BE2C (cell line): ENCODE measurements at regions not wholly inside any gene's neighbourhood (a gene's known extent, or its start where the extent isn't known, plus 50 kb on each side); places are given as distances from the start of the nearest gene placed in this dataset.

Experiments
- DNase-seq: peaks from one replicate; pipeline ENCODE4 v3.0.0-alpha.2; 2020
- H3K27me3 ChIP-seq: fragments of 250-450 bp; sonication (Bioruptor Pico); 2 replicates; pipeline ENCODE4 v1.5.1; 2020; ENCODE audit warnings: mild to moderate bottlenecking
- H3K36me3 ChIP-seq: fragments of 250-450 bp; sonication (Bioruptor Pico); 2 replicates; pipeline ENCODE4 v1.5.1; 2020; ENCODE audit warnings: mild to moderate bottlenecking
- H3K4me1 ChIP-seq: fragments of 250-450 bp; sonication (Bioruptor Pico); 2 replicates; pipeline ENCODE4 v1.5.1; 2020
- H3K4me3 ChIP-seq: 2 replicates; pipeline ENCODE4 v1.5.1; 2011; ENCODE audit warnings: low read depth, low read length
- H3K9me3 ChIP-seq: fragments of 250-450 bp; sonication (Bioruptor Pico); 2 replicates; pipeline ENCODE4 v1.5.1; 2020
- CTCF ChIP-seq: IDR thresholded peaks from 2 replicates; pipeline ENCODE4 v1.5.1; 2012; ENCODE audit warnings: mild to moderate bottlenecking, low read depth, low read length

GRCh38 chr7:118312051-118312450, 87.5 kb downstream of the ANKRD7 start:
- no peak for DNase-seq
- no peak for TF ChIP-seq CTCF
- no peaks in the 10 kb centered on the region for H3K27me3 ChIP-seq
- no peaks in the 10 kb centered on the region for H3K9me3 ChIP-seq
- no peak overlapping the region for H3K4me3 ChIP-seq
- H3K36me3 ChIP-seq = no peaks in the 10 kb centered on the region
- no peaks in the 10 kb centered on the region for H3K4me1 ChIP-seq

- no peak for TF ChIP-seq CTCF
- no peak for DNase-seq
- H3K27me3 ChIP-seq = no peaks in the 10 kb centered on the region
- no peak overlapping the region for H3K4me3 ChIP-seq
- no peaks in the 10 kb centered on the region for H3K4me1 ChIP-seq
- H3K9me3 ChIP-seq = no peaks in the 10 kb centered on the region
- no peaks in the 10 kb centered on the region for H3K36me3 ChIP-seq
Observed at GRCh38 chr7:118312966-118313365, 88.5 kb downstream of the ANKRD7 start.

- no peaks in the 10 kb centered on the region for H3K36me3 ChIP-seq
- no peaks in the 10 kb centered on the region for H3K9me3 ChIP-seq
- no peaks in the 10 kb centered on the region for H3K4me1 ChIP-seq
- no peak for TF ChIP-seq CTCF
- no peak overlapping the region for H3K4me3 ChIP-seq
- H3K27me3 ChIP-seq = no peaks in the 10 kb centered on the region
- no peak for DNase-seq
Observed at GRCh38 chr7:118324790-118325449, 100.4 kb downstream of the ANKRD7 start.

- TF ChIP-seq CTCF = no peak
- no peak for DNase-seq
Observed at GRCh38 chr7:118325450-118325808, 100.9 kb downstream of the ANKRD7 start.

GRCh38 chr7:118327174-118327573, 102.7 kb downstream of the ANKRD7 start:
- Histone ChIP-seq H3K4me3 (no peak overlapping the region), H3K4me1 (no peaks in the 10 kb centered on the region), H3K9me3 (no peaks in the 10 kb centered on the region), H3K27me3 (no peaks in the 10 kb centered on the region), H3K36me3 (no peaks in the 10 kb centered on the region)
- TF ChIP-seq CTCF = no peak
- DNase-seq = no peak

More at GRCh38 chr7:118325450-118325808, 100.9 kb downstream of the ANKRD7 start:
- Histone ChIP-seq H3K4me3 (no peak overlapping the region), H3K27me3 (no peaks in the 10 kb centered on the region), H3K9me3 (no peaks in the 10 kb centered on the region), H3K36me3 (no peaks in the 10 kb centered on the region), H3K4me1 (no peaks in the 10 kb centered on the region)

- no peaks in the 10 kb centered on the region for H3K36me3 ChIP-seq
- no peak overlapping the region for H3K4me3 ChIP-seq
- no peak for TF ChIP-seq CTCF
- H3K27me3 ChIP-seq = no peaks in the 10 kb centered on the region
- H3K9me3 ChIP-seq = no peaks in the 10 kb centered on the region
- no peak for DNase-seq
- no peaks in the 10 kb centered on the region for H3K4me1 ChIP-seq
Observed at GRCh38 chr7:118328505-118329211, 104.2 kb downstream of the ANKRD7 start.
